ENCODE measurements at regions not wholly inside any gene's neighbourhood (a gene's known extent, or its start where the extent isn't known, plus 50 kb on each side); places are given as distances from the start of the nearest gene placed in this dataset.

DNA sequence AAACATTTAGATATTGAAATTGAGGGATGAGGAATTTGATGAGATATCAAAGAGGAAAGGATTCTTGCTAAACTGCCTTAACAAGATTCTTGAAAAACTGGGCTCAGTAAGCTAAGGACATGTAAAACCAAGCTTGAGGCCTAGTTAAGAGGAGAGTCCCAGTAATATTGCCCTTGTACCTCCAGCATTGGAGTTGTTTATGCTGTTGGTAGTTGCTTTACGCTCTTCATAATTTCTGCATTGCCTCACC is 156.1 kb upstream of the TRIM24 start:
- TF ChIP-seq, protein P1, sequence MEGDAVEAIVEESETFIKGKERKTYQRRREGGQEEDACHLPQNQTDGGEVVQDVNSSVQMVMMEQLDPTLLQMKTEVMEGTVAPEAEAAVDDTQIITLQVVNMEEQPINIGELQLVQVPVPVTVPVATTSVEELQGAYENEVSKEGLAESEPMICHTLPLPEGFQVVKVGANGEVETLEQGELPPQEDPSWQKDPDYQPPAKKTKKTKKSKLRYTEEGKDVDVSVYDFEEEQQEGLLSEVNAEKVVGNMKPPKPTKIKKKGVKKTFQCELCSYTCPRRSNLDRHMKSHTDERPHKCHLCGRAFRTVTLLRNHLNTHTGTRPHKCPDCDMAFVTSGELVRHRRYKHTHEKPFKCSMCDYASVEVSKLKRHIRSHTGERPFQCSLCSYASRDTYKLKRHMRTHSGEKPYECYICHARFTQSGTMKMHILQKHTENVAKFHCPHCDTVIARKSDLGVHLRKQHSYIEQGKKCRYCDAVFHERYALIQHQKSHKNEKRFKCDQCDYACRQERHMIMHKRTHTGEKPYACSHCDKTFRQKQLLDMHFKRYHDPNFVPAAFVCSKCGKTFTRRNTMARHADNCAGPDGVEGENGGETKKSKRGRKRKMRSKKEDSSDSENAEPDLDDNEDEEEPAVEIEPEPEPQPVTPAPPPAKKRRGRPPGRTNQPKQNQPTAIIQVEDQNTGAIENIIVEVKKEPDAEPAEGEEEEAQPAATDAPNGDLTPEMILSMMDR (IDR thresholded peaks at IDR 0.05), result no peak
- no peak for TF ChIP-seq POLR2A (IDR thresholded peaks at IDR 0.05)
